ENCODE measurements at regions not wholly inside any gene's neighbourhood (a gene's known extent, or its start where the extent isn't known, plus 50 kb on each side); places are given as distances from the start of the nearest gene placed in this dataset.
A peak's percentile ranks its signal among the peaks of the same experiment; 100 is the strongest.

- intact Hi-C loops (cut with micrococcal nuclease; ENCODE audit: unreplicated experiment), result no loop called here
- BruUV-seq (replicated peaks), result no TSS peak
- Histone ChIP-seq H3K27ac (ENCODE audit: low read depth, low read length, poor library complexity, severe bottlenecking) (no peak overlapping the region), H3K27me3 (replicated peaks; ENCODE audit: insufficient read depth, low read depth, low read length, poor library complexity) (no peaks in the 10 kb centered on the region), H3K36me3 (ENCODE audit: insufficient read depth, low read length, poor library complexity, severe bottlenecking) (no peaks in the 10 kb centered on the region), H3K4me1 (ENCODE audit: insufficient read depth, low read length, poor library complexity, severe bottlenecking) (peaks cover 20% of the 10 kb centered on the region), H3K4me3 (ENCODE audit: low read depth, low read length, poor library complexity, severe bottlenecking) (no peak overlapping the region), H3K9me3 (ENCODE audit: low read depth, low read length, poor library complexity, severe bottlenecking) (no peaks in the 10 kb centered on the region)
- DNase-seq (ENCODE audit: low spot score), result no peak
- ChIA-PET POLR2A (ENCODE audit: low non-redundant PET) (no interaction called here), CTCF (no interaction called here)
- TF ChIP-seq EZH2 (IDR thresholded peaks at IDR 0.05; ENCODE audit: borderline replicate concordance, low read depth, low read length, poor library complexity, severe bottlenecking), result no peak
Observed at GRCh38 chr4:123256901-123257300, 139.7 kb upstream of the SPRY1 start.

GRCh38 chr4:123257591-123257990 is 139.0 kb upstream of the SPRY1 start:
- no peak for DNase-seq (ENCODE audit: low spot score)
- no peak for TF ChIP-seq EZH2 (IDR thresholded peaks at IDR 0.05; ENCODE audit: borderline replicate concordance, low read depth, low read length, poor library complexity, severe bottlenecking)
- TF ChIP-seq CTCF (conservative IDR thresholded peaks at IDR 0.05; ENCODE audit: low read depth, low read length), result no peak
- BruUV-seq (replicated peaks), result no TSS peak
- Histone ChIP-seq H3K4me3 (ENCODE audit: low read depth, low read length, poor library complexity, severe bottlenecking) (no peak overlapping the region), H3K27ac (ENCODE audit: low read depth, low read length, poor library complexity, severe bottlenecking) (no peak overlapping the region), H3K9me3 (ENCODE audit: low read depth, low read length, poor library complexity, severe bottlenecking) (no peaks in the 10 kb centered on the region), H3K36me3 (ENCODE audit: insufficient read depth, low read length, poor library complexity, severe bottlenecking) (no peaks in the 10 kb centered on the region), H3K27me3 (replicated peaks; ENCODE audit: insufficient read depth, low read depth, low read length, poor library complexity) (no peaks in the 10 kb centered on the region), H3K4me1 (ENCODE audit: insufficient read depth, low read length, poor library complexity, severe bottlenecking) (peaks cover 20% of the 10 kb centered on the region)
- CTCF ChIA-PET, result no interaction called here
- POLR2A ChIA-PET (ENCODE audit: low non-redundant PET), result no interaction called here
- intact Hi-C loops (cut with micrococcal nuclease; ENCODE audit: unreplicated experiment), result no loop called here

GRCh38 chr4:123259676-123260646 is 136.6 kb upstream of the SPRY1 start:
- Histone ChIP-seq H3K9me3 (ENCODE audit: low read depth, low read length, poor library complexity, severe bottlenecking) (no peaks in the 10 kb centered on the region), H3K4me1 (ENCODE audit: insufficient read depth, low read length, poor library complexity, severe bottlenecking) (peaks cover 20% of the 10 kb centered on the region), H3K36me3 (ENCODE audit: insufficient read depth, low read length, poor library complexity, severe bottlenecking) (no peaks in the 10 kb centered on the region), H3K27ac (ENCODE audit: low read depth, low read length, poor library complexity, severe bottlenecking) (no peak overlapping the region), H3K27me3 (replicated peaks; ENCODE audit: insufficient read depth, low read depth, low read length, poor library complexity) (no peaks in the 10 kb centered on the region), H3K4me3 (ENCODE audit: low read depth, low read length, poor library complexity, severe bottlenecking) (no peak overlapping the region)
- intact Hi-C loops (cut with micrococcal nuclease; ENCODE audit: unreplicated experiment), result no loop called here
- POLR2A ChIA-PET (ENCODE audit: low non-redundant PET), result no interaction called here
- BruUV-seq (replicated peaks), result no TSS peak
- CTCF ChIA-PET, result no interaction called here
- peak; percentile 18 for DNase-seq (ENCODE audit: low spot score)
- TF ChIP-seq EZH2 (IDR thresholded peaks at IDR 0.05; ENCODE audit: borderline replicate concordance, low read depth, low read length, poor library complexity, severe bottlenecking), result no peak
- TF ChIP-seq CTCF (conservative IDR thresholded peaks at IDR 0.05; ENCODE audit: low read depth, low read length), result no peak

Measured in A673 (cell line).